Gastroesophageal sphincter (tissue), 4 donors: ENCODE measurements at regions not wholly inside any gene's neighbourhood (a gene's known extent, or its start where the extent isn't known, plus 50 kb on each side); places are given as distances from the start of the nearest gene placed in this dataset.

Experiments used
- ATAC-seq: fragments of 150-250 bp; one replicate; pipeline ENCODE4 v1.9.1; 2016; ENCODE audit warnings: mild to moderate bottlenecking, moderate library complexity
- H3K27ac ChIP-seq, 4 donors: fragments of 200-600 bp; sonication (generic) in 3 of 4; 1 replicate in 3 of 4; 2 replicates in 1 of 4; pipeline ENCODE4 v1.5.1; 2016 to 2019
- H3K27me3 ChIP-seq: fragments of 200-600 bp; sonication (generic); one replicate; pipeline ENCODE4 v1.5.1; 2019
- H3K36me3 ChIP-seq, 2 donors: fragments of 200-600 bp; sonication (generic); one replicate each; pipeline ENCODE4 v1.5.1; 2019; ENCODE audit warnings: control low read depth in 1 of 2
- H3K4me1 ChIP-seq, 3 donors: fragments of 200-600 bp; sonication (generic); 1 replicate in 2 of 3; 2 replicates in 1 of 3; pipeline ENCODE4 v1.5.1; 2016 to 2019; ENCODE audit warnings: control low read depth in 2 of 3
- H3K4me3 ChIP-seq, 2 donors: fragments of 200-600 bp; sonication (generic); one replicate each; pipeline ENCODE4 v1.5.1; 2019; ENCODE audit warnings: mild to moderate bottlenecking in 1 of 2, moderate library complexity in 1 of 2
- H3K9me3 ChIP-seq, 3 donors: fragments of 200-600 bp; sonication (generic); one replicate each; pipeline ENCODE4 v1.5.1; 2017 to 2019; ENCODE audit warnings: control low read depth in 2 of 3
- EP300 ChIP-seq: sonication (generic); formaldehyde crosslinking; IDR thresholded peaks from one replicate; pipeline ENCODE4 v1.6.1; 2017; ENCODE audit warnings: antibody characterized with exemption, mild to moderate bottlenecking
- POLR2A ChIP-seq, 2 donors: fragments of 450-650 bp; IDR thresholded peaks; one replicate each; pipeline ENCODE4 v1.6.1; 2017; ENCODE audit warnings: antibody characterized with exemption in 2 of 2, mild to moderate bottlenecking in 2 of 2, moderate library complexity in 1 of 2
- POLR2AphosphoS5 ChIP-seq: sonication (generic); formaldehyde crosslinking; IDR thresholded peaks from one replicate; pipeline ENCODE4 v1.6.1; 2017; ENCODE audit warnings: antibody characterized with exemption
- WGBS, 2 donors: methylation state at CpG; one replicate each; pipeline ENCODE4 v1.1.5; 2018; ENCODE audit warnings: low coverage in 1 of 2; 5-methylcytosine and 5-hydroxymethylcytosine counted together
- TF ChIP-seq, protein P1 (sequence below), 4 experiments: fragments of 200-600 bp in 2 of 4; fragments of 450-650 bp in 2 of 4; sonication (generic) in 1 of 4; IDR thresholded peaks; one replicate each; pipeline ENCODE4 v1.5.1; 2017 to 2019; ENCODE audit warnings: antibody characterized with exemption in 4 of 4, mild to moderate bottlenecking in 2 of 4, moderate library complexity in 2 of 4

DNA sequence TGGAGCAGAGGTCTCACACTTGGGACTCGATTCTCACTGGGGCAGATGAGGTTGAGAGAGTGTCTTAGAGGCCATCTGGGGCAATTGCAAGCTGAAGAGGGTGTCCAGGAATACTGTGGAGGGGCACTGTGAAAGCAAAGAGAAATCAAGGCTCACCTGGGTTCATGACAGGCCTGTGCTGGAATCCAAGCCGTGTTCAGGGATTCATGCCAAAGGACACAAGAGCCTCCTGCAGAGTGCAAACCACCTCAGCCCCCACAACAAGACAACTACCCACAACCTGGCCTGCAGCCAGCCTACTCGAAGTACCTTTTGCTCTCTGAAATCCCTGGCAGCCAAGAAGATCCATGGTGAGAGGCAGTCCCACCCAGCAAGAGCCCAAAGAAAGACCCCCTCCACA is 2334.2 kb downstream of the TP53TG3F start:
- H3K27ac ChIP-seq, result no peak overlapping the region
- peaks cover 0 to 16% (median 0%) of the 10 kb centered on the region in 3 donors for H3K9me3 ChIP-seq
- no peaks in the 10 kb centered on the region for H3K27me3 ChIP-seq
- TF ChIP-seq POLR2A (IDR thresholded peaks at IDR 0.05) (no peak), EP300 (no peak), POLR2AphosphoS5 (no peak)
- TF ChIP-seq, protein P1, sequence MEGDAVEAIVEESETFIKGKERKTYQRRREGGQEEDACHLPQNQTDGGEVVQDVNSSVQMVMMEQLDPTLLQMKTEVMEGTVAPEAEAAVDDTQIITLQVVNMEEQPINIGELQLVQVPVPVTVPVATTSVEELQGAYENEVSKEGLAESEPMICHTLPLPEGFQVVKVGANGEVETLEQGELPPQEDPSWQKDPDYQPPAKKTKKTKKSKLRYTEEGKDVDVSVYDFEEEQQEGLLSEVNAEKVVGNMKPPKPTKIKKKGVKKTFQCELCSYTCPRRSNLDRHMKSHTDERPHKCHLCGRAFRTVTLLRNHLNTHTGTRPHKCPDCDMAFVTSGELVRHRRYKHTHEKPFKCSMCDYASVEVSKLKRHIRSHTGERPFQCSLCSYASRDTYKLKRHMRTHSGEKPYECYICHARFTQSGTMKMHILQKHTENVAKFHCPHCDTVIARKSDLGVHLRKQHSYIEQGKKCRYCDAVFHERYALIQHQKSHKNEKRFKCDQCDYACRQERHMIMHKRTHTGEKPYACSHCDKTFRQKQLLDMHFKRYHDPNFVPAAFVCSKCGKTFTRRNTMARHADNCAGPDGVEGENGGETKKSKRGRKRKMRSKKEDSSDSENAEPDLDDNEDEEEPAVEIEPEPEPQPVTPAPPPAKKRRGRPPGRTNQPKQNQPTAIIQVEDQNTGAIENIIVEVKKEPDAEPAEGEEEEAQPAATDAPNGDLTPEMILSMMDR (IDR thresholded peaks at IDR 0.05), result no peak
- H3K36me3 ChIP-seq, result no peaks in the 10 kb centered on the region
- WGBS, 2 donors, result 50% methylated on average over 2 of the region's 3 CpGs
- ATAC-seq, result no peak
- no peaks in the 10 kb centered on the region for H3K4me1 ChIP-seq
- H3K4me3 ChIP-seq, result no peak overlapping the region

DNA sequence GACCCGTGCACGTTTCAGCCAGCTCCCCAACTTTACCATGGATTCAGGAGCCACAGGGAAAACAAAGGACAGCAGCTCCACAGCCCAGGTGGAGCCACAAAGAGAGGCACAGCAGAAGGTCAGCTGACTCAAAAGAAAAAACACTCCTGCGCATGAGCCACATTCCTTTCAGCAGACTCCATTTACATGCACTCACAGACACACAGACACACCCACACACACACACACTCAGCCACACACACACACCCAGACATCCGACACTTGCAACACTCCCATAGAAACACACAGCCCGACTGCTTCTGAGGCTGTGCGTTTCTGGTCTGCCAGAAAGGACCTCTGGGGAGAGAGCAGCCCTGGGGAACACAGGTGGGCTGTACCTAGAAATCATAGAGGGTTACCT is 2335.5 kb downstream of the TP53TG3F start:
- Histone ChIP-seq H3K9me3 (peaks cover 0 to 16% (median 0%) of the 10 kb centered on the region in 3 donors), H3K4me1 (no peaks in the 10 kb centered on the region), H3K4me3 (no peak overlapping the region), H3K27me3 (no peaks in the 10 kb centered on the region), H3K36me3 (no peaks in the 10 kb centered on the region), H3K27ac (no peak overlapping the region)
- no peak for ATAC-seq
- 39% methylated on average over 4 of the region's 6 CpGs; no CpG with 5 or more reads in 1 of the 2 donors for WGBS, 2 donors
- TF ChIP-seq, protein P1 (IDR thresholded peaks at IDR 0.05), result no peak
- TF ChIP-seq POLR2A (IDR thresholded peaks at IDR 0.05) (no peak), EP300 (no peak), POLR2AphosphoS5 (no peak)

DNA sequence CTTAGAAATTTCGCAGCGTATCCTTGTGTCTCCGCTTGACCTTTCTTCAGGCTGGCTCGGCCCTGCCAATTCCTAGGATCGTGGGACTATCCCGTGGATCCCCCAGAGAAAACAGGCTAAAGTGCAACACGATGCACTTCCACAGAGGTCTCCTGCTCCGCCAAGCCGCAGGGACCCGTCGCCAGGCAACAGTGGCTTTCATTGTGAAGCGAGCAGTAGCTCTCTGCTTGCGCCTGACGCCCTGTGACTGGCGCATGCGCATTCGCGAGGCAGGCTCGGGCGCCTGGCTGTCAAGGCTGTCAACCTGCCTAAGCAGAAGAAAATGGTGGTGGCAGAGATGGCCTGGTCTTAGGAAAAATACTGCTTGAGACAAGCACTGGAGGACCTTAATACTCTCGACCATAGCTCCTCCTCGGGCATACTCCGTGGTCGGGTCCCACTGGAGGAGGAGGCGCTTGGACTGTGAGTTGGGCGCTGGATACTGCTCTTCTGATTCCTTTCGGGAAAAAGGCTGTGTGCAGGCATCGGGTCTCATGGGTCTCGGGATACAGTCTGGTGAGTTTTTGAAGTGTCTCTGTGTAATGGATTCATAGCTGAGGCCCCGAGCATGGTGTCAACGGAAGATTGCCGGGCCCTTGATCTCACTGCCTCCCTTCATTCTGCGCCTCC is 2336.1 kb downstream of the TP53TG3F start:
- no peak overlapping the region for H3K27ac ChIP-seq
- no peaks in the 10 kb centered on the region for H3K27me3 ChIP-seq
- H3K36me3 ChIP-seq, result no peaks in the 10 kb centered on the region
- ATAC-seq, result no peak
- peaks cover 0 to 20% (median 0%) of the 10 kb centered on the region in 3 donors for H3K9me3 ChIP-seq
- no peak overlapping the region for H3K4me3 ChIP-seq
- WGBS, 2 donors, result 67 to 70% methylated on average over 13 to 19 of the region's 33 CpGs
- no peaks in the 10 kb centered on the region for H3K4me1 ChIP-seq
- TF ChIP-seq EP300 (no peak), POLR2A (IDR thresholded peaks at IDR 0.05) (no peak), POLR2AphosphoS5 (no peak)
- TF ChIP-seq, protein P1 (IDR thresholded peaks at IDR 0.05), result no peak

DNA sequence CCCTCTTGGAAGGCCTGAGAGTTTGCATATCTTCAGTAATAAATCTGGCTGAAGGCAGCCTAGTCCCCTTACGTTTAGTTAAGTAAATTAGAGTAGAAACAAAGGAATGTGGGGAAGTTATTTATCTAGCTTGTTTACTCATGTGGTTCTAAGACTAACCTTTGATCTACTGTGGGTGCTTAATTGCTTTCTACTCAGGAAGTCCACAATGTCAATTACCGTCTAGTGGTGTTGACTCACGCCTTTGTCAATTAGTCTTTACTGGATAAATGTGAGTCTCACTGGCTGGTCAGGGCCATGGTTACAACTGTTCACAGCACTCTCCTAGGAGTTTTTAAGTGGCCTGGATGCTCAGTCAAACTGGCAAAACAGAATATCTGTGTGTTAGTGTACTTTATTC is 2338.4 kb downstream of the TP53TG3F start:
- 71 to 88% methylated on average over 3 of the region's 3 CpGs for WGBS, 2 donors
- ATAC-seq, result no peak
- no peaks in the 10 kb centered on the region for H3K4me1 ChIP-seq

More for the DNA sequence above, 2338.4 kb downstream of the TP53TG3F start:
- H3K36me3 ChIP-seq, result no peaks in the 10 kb centered on the region
- no peaks in the 10 kb centered on the region for H3K27me3 ChIP-seq
- peaks cover 0 to 20% (median 0%) of the 10 kb centered on the region in 3 donors for H3K9me3 ChIP-seq
- TF ChIP-seq POLR2A (IDR thresholded peaks at IDR 0.05), result no peak
- TF ChIP-seq POLR2AphosphoS5, result no peak
- no peak for TF ChIP-seq EP300
- TF ChIP-seq, protein P1 (IDR thresholded peaks at IDR 0.05), result no peak
- H3K27ac ChIP-seq, result no peak overlapping the region
- H3K4me3 ChIP-seq, result no peak overlapping the region
